HCT116 (cell line): ENCODE measurements at regions not wholly inside any gene's neighbourhood (a gene's known extent, or its start where the extent isn't known, plus 50 kb on each side); places are given as distances from the start of the nearest gene placed in this dataset.

Experiments
- ATF3 ChIP-seq: IDR thresholded peaks from 2 replicates; pipeline ENCODE4 v1.6.1; 2012
- CTCF ChIP-seq, 3 experiments: fragments of 200-600 bp in 1 of 3; sonication (generic) in 1 of 3; IDR thresholded peaks in 2 of 3; conservative IDR thresholded peaks in 1 of 3; 2 replicates each; pipeline ENCODE4 v1.5.1; 2012 to 2017; ENCODE audit warnings: low read depth in 2 of 3, low read length in 2 of 3, antibody characterized with exemption in 1 of 3, borderline replicate concordance in 1 of 3, control low read depth in 1 of 3, mild to moderate bottlenecking in 1 of 3, mixed read lengths in 1 of 3, mixed run types in 1 of 3, moderate library complexity in 1 of 3; ENCODE audit not compliant: insufficient read depth in 1 of 3
- ELF1 ChIP-seq: IDR thresholded peaks from 2 replicates; pipeline ENCODE4 v1.6.1; 2012; ENCODE audit warnings: low read depth, borderline replicate concordance
- EZH2 ChIP-seq: fragments of 200-600 bp; sonication (generic); IDR thresholded peaks from 2 replicates; pipeline ENCODE4 v1.6.1; 2017; ENCODE audit warnings: antibody characterized with exemption, mixed run types
- EZH2phosphoT487 ChIP-seq: fragments of 200-600 bp; IDR thresholded peaks from 2 replicates; pipeline ENCODE4 v1.6.1; 2018; ENCODE audit warnings: antibody characterized with exemption, borderline replicate concordance
- POLR2A ChIP-seq: IDR thresholded peaks from 2 replicates; pipeline ENCODE4 v1.7.0; 2011; ENCODE audit warnings: borderline replicate concordance; ENCODE audit not compliant: insufficient read depth, insufficient read length; ENCODE audit errors: extremely low read depth
- REST ChIP-seq: IDR thresholded peaks from 2 replicates; pipeline ENCODE4 v1.6.1; 2012; ENCODE audit warnings: low read depth
- SIN3A ChIP-seq: IDR thresholded peaks from 2 replicates; pipeline ENCODE4 v1.6.1; 2012; ENCODE audit warnings: low read depth
- ZFX ChIP-seq: fragments of 450-650 bp; IDR thresholded peaks from 2 replicates; pipeline ENCODE4 v1.6.1; 2017
- ZNF274 ChIP-seq: fragments of 200-500 bp; sonication (Bioruptor generic); IDR thresholded peaks from 2 replicates; pipeline ENCODE4 v1.6.1; 2014; ENCODE audit warnings: mild to moderate bottlenecking, low read depth, low read length, inconsistent platforms

- TF ChIP-seq REST (no peak), CTCF (IDR thresholded peaks at IDR 0.05 in 2 of 3, conservative IDR thresholded peaks at IDR 0.05 in 1 of 3; ENCODE audit: borderline replicate concordance in 1 of 3, insufficient read depth in 1 of 3, low read depth in 2 of 3, low read length in 2 of 3) (no peak), ATF3 (no peak), SIN3A (no peak), ZFX (no peak), ELF1 (no peak), EZH2phosphoT487 (no peak), ZNF274 (no peak), POLR2A (no peak), EZH2 (no peak)
Observed at GRCh38 chr7:153398370-153398769, 638.8 kb downstream of the ACTR3B start.
